Effector memory CD8-positive, alpha-beta T cell (primary cell): ENCODE measurements at regions not wholly inside any gene's neighbourhood (a gene's known extent, or its start where the extent isn't known, plus 50 kb on each side); places are given as distances from the start of the nearest gene placed in this dataset.

Experiments used
- ATAC-seq: fragments of 150-1000 bp; cut with Tn5 transposase; replicated peaks from 2 replicates; pipeline ENCODE4 v1.10.0; 2021; ENCODE audit warnings: mild to moderate bottlenecking, moderate library complexity
- DNase-seq, 3 experiments: peaks; one replicate each; pipeline ENCODE4 v3.0.0; 2021
- H3K27ac Mint-ChIP-seq, 2 donors: one replicate each; pipeline ENCODE4 v1.8.0; 2022; ENCODE audit warnings: mild to moderate bottlenecking in 2 of 2, mixed read lengths in 2 of 2, moderate library complexity in 2 of 2
- H3K27me3 Mint-ChIP-seq, 2 donors: one replicate each; pipeline ENCODE4 v1.8.0; 2022; ENCODE audit warnings: mixed read lengths in 2 of 2
- H3K36me3 Mint-ChIP-seq: one replicate; pipeline ENCODE4 v1.8.0; 2022; ENCODE audit warnings: mild to moderate bottlenecking, moderate library complexity, mixed read lengths; ENCODE audit not compliant: insufficient read depth
- H3K4me1 Mint-ChIP-seq, 2 donors: one replicate each; pipeline ENCODE4 v1.8.0; 2022; ENCODE audit warnings: low read depth in 2 of 2, mixed read lengths in 2 of 2
- H3K4me3 Mint-ChIP-seq, 2 donors: one replicate each; pipeline ENCODE4 v1.8.0; 2022; ENCODE audit warnings: mild to moderate bottlenecking in 2 of 2, mixed read lengths in 2 of 2, moderate library complexity in 2 of 2
- H3K9me3 Mint-ChIP-seq, 2 donors: one replicate each; pipeline ENCODE4 v1.8.0; 2022; ENCODE audit warnings: mixed read lengths in 2 of 2

DNA sequence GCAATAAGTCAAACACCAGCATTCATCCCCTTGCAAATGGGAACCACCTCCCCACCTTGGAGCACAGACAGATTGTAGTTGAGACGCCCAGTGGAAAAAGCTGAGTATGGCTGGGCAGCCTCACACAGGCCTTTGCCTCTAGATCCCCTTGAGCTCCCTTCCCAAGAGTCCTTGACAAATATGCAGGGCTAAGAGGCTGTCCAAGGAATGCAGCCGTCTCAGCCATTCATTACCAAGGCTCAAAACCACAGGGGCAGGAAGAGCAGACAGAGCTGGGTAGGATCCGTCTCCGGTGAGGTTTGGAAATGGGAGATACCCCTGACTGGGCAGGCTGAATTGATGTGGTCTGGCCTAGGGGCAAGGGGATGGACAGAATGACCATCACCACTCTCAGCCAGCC is 557.1 kb downstream of the TNS1 start:
- H3K9me3 Mint-ChIP-seq = peaks cover 0 to 1% of the 10 kb centered on the region in 2 donors
- H3K27me3 Mint-ChIP-seq = peaks cover 6 to 16% of the 10 kb centered on the region in 2 donors
- no peaks in the 10 kb centered on the region for H3K36me3 Mint-ChIP-seq
- H3K4me1 Mint-ChIP-seq = no peaks in the 10 kb centered on the region
- H3K4me3 Mint-ChIP-seq = no peak overlapping the region
- no peak for ATAC-seq
- H3K27ac Mint-ChIP-seq = no peak overlapping the region
- DNase-seq = no peak

GRCh38 chr2:217444932-217445331 is 557.9 kb downstream of the TNS1 start:
- no peak for DNase-seq
- peaks cover 0 to 1% of the 10 kb centered on the region in 2 donors for H3K9me3 Mint-ChIP-seq
- H3K36me3 Mint-ChIP-seq = no peaks in the 10 kb centered on the region
- no peak overlapping the region for H3K27ac Mint-ChIP-seq
- H3K4me1 Mint-ChIP-seq = no peaks in the 10 kb centered on the region
- H3K4me3 Mint-ChIP-seq = no peak overlapping the region
- H3K27me3 Mint-ChIP-seq = peaks cover 6 to 16% of the 10 kb centered on the region in 2 donors
- no peak for ATAC-seq

DNA sequence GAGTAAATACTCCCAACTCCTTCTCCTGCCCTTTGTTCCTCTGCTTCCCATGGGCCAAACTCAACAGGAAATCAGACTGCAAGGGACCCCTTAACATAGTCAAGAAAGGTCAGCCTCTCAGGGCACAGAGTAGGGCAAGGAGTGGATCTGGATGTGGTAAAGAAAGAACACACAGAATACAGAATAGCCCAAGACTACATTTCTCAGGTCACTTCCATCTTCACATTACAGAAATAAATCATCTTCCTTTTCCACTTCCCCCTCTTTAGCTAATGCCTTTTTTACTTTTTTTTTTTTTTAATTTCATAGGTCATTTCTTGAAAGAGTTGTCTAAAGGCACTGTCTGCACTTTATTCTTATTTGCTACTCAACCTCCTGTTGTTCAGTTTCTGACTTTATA is 558.3 kb downstream of the TNS1 start:
- H3K27ac Mint-ChIP-seq = no peak overlapping the region
- H3K9me3 Mint-ChIP-seq = peaks cover 0 to 1% of the 10 kb centered on the region in 2 donors
- DNase-seq = no peak
- H3K27me3 Mint-ChIP-seq = peaks cover 6 to 16% of the 10 kb centered on the region in 2 donors
- H3K4me3 Mint-ChIP-seq = no peak overlapping the region
- no peaks in the 10 kb centered on the region for H3K36me3 Mint-ChIP-seq
- ATAC-seq = no peak
- no peaks in the 10 kb centered on the region for H3K4me1 Mint-ChIP-seq

DNA sequence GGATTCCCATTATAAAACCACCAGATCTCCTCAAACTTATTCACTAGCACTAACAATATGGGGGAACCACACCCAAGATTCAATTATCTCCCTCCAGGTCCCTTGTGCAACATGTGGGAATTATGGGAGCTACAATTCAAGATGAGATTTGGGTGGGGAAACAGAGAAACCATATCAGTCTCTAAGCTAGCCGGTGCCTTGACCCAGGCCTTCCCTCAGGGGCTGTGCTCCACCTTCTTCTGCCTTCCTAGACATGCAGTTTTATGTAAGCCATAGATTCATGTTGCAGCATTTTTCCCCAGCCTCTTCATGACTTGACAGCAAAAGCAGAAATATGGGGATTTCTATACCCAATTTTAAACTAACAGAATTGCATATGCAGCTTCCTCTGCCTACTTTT is 559.2 kb downstream of the TNS1 start:
- no peaks in the 10 kb centered on the region for H3K4me1 Mint-ChIP-seq
- ATAC-seq = no peak
- DNase-seq = no peak
- H3K9me3 Mint-ChIP-seq = peaks cover 0 to 1% of the 10 kb centered on the region in 2 donors
- H3K4me3 Mint-ChIP-seq = no peak overlapping the region
- H3K36me3 Mint-ChIP-seq = no peaks in the 10 kb centered on the region
- H3K27ac Mint-ChIP-seq = no peak overlapping the region
- peaks cover 6 to 16% of the 10 kb centered on the region in 2 donors for H3K27me3 Mint-ChIP-seq

DNA sequence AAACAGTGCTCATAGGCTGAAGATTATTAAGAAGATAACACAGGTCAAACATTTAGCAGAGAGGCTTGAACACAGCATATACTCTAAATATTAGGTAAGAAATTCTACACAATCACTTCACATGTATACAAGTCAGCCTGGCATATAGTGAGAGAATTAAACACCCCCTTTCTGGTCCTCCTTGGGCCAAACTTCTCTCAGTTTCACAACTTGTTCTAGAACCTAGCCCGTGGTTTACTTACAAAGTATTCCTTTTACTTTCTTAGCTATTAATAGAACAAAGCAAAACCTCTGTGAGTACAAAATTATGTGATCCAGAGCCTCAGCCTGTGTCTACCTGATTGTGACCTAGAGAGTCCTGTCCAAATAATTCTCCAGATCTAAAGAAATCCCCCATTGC is 562.8 kb downstream of the TNS1 start:
- H3K27ac Mint-ChIP-seq = no peak overlapping the region
- peaks cover 0 to 1% of the 10 kb centered on the region in 2 donors for H3K9me3 Mint-ChIP-seq
- no peaks in the 10 kb centered on the region for H3K36me3 Mint-ChIP-seq
- no peak overlapping the region for H3K4me3 Mint-ChIP-seq
- DNase-seq = no peak
- no peak for ATAC-seq
- peaks cover 0 to 7% of the 10 kb centered on the region in 2 donors for H3K27me3 Mint-ChIP-seq
- H3K4me1 Mint-ChIP-seq = peaks cover 0 to 4% of the 10 kb centered on the region in 2 donors

GRCh38 chr2:217438821-217439220 is 564.0 kb downstream of the TNS1 start:
- H3K36me3 Mint-ChIP-seq = no peaks in the 10 kb centered on the region
- H3K9me3 Mint-ChIP-seq = no peaks in the 10 kb centered on the region
- H3K4me3 Mint-ChIP-seq = no peak overlapping the region
- peaks cover 0 to 9% of the 10 kb centered on the region in 2 donors for H3K27me3 Mint-ChIP-seq
- no peak overlapping the region for H3K27ac Mint-ChIP-seq
- ATAC-seq (no peak), DNase-seq (no peak)
- peaks cover 2 to 8% of the 10 kb centered on the region in 2 donors for H3K4me1 Mint-ChIP-seq

DNA sequence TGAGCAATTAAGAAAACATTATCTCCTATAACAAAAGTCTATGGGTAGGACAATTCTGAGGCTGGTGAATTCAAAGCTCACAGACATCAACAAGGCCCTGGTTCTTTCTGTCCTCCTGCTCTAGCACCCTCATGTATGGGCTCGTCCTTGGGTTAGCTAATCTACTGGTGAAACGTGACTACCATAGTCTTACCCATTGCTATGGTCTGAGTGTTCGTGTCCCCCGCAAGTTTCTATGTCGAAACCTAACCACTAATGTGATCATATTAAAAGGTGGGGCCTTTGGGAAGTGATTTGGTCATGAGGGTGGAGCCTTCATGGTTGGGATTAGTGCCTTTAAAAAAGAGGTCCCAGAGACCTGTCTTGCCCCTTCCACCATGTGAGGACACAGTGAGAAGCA is 564.7 kb downstream of the TNS1 start:
- Mint-ChIP-seq H3K4me1 (peaks cover 7 to 14% of the 10 kb centered on the region in 2 donors), H3K36me3 (no peaks in the 10 kb centered on the region), H3K27ac (no peak overlapping the region), H3K27me3 (peaks cover 0 to 16% of the 10 kb centered on the region in 2 donors), H3K4me3 (no peak overlapping the region), H3K9me3 (no peaks in the 10 kb centered on the region)
- ATAC-seq (no peak), DNase-seq (no peak)

GRCh38 chr2:217437290-217437870 is 565.4 kb downstream of the TNS1 start:
- no peak overlapping the region for H3K27ac Mint-ChIP-seq
- peaks cover 0 to 17% of the 10 kb centered on the region in 2 donors for H3K27me3 Mint-ChIP-seq
- H3K36me3 Mint-ChIP-seq = no peaks in the 10 kb centered on the region
- H3K9me3 Mint-ChIP-seq = no peaks in the 10 kb centered on the region
- ATAC-seq (no peak), DNase-seq (no peak)
- H3K4me1 Mint-ChIP-seq = peaks cover 7 to 14% of the 10 kb centered on the region in 2 donors
- H3K4me3 Mint-ChIP-seq = no peak overlapping the region

- ATAC-seq = no peak
- no peak for DNase-seq
- Mint-ChIP-seq H3K36me3 (no peaks in the 10 kb centered on the region), H3K4me3 (no peak overlapping the region), H3K27me3 (peaks cover 0 to 17% of the 10 kb centered on the region in 2 donors), H3K4me1 (peaks cover 7 to 14% of the 10 kb centered on the region in 2 donors), H3K27ac (no peak overlapping the region), H3K9me3 (no peaks in the 10 kb centered on the region)
These were observed 566.4 kb downstream of the TNS1 start for GRCh38 chr2:217436386-217436785.

DNA sequence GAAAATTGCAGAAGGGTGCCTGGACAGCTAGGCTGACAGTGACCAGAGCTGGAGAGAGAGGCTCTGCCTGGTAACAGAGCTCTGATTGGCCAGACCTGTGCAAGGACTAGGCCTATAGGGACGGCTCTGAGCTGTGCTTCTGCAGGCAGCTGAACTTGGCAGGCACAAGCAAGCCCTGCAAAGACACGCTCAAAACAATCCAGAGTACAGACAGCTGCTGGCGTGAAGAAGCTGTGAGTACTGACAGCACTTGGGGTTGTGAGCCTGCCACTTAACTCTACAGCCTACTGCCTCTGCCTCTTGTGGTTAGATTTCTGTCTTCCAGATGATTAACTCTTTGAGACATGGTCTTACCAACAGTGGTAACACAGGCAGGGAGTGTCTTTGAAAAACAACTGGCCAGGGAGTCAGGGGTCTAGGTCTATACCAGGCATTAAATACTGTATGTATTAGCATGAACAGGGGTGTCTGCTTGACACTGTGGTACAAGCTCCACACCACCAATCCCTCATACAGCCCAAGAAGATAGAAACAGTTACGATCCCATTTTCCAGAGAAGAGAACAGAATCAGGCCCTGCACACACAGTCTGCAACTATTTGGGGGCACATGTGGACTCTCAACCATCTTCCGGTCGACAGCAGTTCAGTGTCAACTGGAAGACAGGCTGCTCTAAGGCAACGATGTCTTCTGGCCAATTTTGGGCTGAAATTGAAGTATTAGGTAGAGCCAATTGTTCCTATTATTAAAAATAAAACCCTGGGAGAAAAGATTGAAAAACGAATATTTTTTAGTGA is 568.4 kb downstream of the TNS1 start:
- Mint-ChIP-seq H3K27ac (no peak overlapping the region), H3K4me3 (peak overlapping the region; percentile 59 to 61)
- ATAC-seq = peak; percentile 82

GRCh38 chr2:217433522-217433921 is 569.3 kb downstream of the TNS1 start:
- Mint-ChIP-seq H3K27ac (peak overlapping the region; percentile 29 to 61), H3K4me1 (peaks cover 7 to 14% of the 10 kb centered on the region in 2 donors), H3K27me3 (peaks cover 0 to 17% of the 10 kb centered on the region in 2 donors), H3K4me3 (peak overlapping the region; percentile 59 to 61), H3K9me3 (no peaks in the 10 kb centered on the region), H3K36me3 (no peaks in the 10 kb centered on the region)
- ATAC-seq (peak; percentile 62), DNase-seq (no peak)

More for the DNA sequence above, 568.4 kb downstream of the TNS1 start:
- peaks cover 7 to 14% of the 10 kb centered on the region in 2 donors for H3K4me1 Mint-ChIP-seq
- peaks cover 0 to 17% of the 10 kb centered on the region in 2 donors for H3K27me3 Mint-ChIP-seq
- H3K9me3 Mint-ChIP-seq = no peaks in the 10 kb centered on the region
- H3K36me3 Mint-ChIP-seq = no peaks in the 10 kb centered on the region
- peak; percentile 2 to 14 (median 5) for DNase-seq

DNA sequence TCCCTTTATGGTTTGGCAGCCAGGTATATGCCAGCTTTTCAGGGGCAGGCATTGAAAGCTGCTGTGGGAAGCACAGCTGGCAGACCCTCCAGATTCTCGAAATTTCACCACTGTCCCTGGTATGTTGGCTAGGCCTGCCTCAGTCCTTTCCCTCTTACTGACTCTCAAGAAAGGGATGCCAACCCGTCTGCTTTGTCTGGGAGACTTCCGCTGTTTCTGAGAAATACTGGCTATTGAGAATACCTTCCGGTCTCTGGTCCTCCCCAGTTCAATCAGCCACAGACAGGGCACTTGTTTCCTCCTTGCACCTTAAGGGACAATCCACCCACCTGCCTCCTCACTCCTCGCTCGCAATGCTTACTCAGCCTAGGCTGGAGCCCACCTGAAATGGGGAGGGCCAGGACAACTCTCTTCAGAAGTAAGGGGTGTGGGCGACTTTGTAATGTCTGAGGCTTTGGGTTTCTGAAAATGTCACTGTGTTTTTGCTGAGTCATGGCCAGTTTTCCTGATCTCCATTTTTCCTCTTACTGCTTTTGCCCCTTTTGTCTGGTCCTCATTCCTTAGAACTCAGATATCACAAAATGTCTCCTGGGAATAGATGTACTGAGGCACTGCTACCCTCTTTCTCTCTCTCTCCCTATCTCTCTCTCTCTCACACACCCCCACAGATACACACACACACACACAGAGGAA is 571.1 kb downstream of the TNS1 start:
- Mint-ChIP-seq H3K27me3 (peaks cover 0 to 17% of the 10 kb centered on the region in 2 donors), H3K27ac (no peak overlapping the region), H3K4me1 (peaks cover 7 to 14% of the 10 kb centered on the region in 2 donors)

DNA sequence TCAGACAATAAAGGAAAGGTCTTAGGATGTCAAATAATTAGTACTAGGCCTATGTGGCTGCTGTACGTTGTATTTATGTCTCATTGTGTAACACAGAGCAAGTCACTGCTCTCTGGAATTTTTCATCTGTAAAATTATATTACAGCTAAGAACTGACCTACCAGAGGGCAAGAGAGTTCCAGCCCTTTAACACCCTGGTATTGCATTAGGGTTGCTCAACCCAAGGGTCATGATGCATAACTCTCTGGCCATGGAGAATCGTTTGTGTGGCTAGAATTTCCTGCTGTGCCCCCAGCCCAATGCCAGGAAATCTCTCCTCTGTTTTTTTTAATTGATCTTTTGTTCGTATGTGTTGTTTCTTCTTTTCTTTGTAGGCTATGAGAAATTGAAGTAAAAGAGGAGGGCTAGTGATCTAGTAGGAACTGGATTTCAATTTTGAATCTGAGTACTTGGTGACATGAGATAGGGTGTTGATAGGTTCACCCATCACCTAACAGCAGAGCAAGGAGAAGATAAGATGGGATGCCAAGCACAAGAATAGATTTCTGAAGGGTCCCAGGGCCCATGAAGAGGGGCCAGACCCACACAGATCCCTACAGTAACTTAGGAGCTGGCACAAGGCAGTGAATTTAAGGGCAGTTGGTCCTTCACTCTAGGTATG is 571.2 kb upstream of the TNP1 start:
- no peak overlapping the region for H3K4me3 Mint-ChIP-seq
- H3K27ac Mint-ChIP-seq = no peak overlapping the region
- H3K9me3 Mint-ChIP-seq = no peaks in the 10 kb centered on the region
- peaks cover 7 to 11% of the 10 kb centered on the region in 2 donors for H3K4me1 Mint-ChIP-seq
- H3K27me3 Mint-ChIP-seq = peaks cover 0 to 11% of the 10 kb centered on the region in 2 donors
- no peaks in the 10 kb centered on the region for H3K36me3 Mint-ChIP-seq
- DNase-seq = no peak
- no peak for ATAC-seq

More for the DNA sequence above, 571.1 kb downstream of the TNS1 start:
- no peak for DNase-seq
- ATAC-seq = no peak
- no peaks in the 10 kb centered on the region for H3K36me3 Mint-ChIP-seq
- H3K9me3 Mint-ChIP-seq = no peaks in the 10 kb centered on the region
- H3K4me3 Mint-ChIP-seq = no peak overlapping the region
